Keratinocyte (primary cell): ENCODE measurements at regions not wholly inside any gene's neighbourhood (a gene's known extent, or its start where the extent isn't known, plus 50 kb on each side); places are given as distances from the start of the nearest gene placed in this dataset.

Experiments used
- CTCF ChIP-seq, 3 experiments: IDR thresholded peaks in 1 of 3; conservative IDR thresholded peaks in 1 of 3; optimal IDR thresholded peaks in 1 of 3; 2 replicates in 2 of 3; 3 replicates in 1 of 3; pipeline versions ENCODE3 to v1.5.1; 2011; ENCODE audit warnings: low read length in 3 of 3, mild to moderate bottlenecking in 3 of 3, moderate library complexity in 2 of 3, control low read depth in 1 of 3, inconsistent platforms in 1 of 3; ENCODE audit not compliant: insufficient read depth in 2 of 3; ENCODE audit errors: extremely low read depth in 1 of 3
- EZH2 ChIP-seq: IDR thresholded peaks from one replicate; pipeline ENCODE4 v1.6.1; 2012; ENCODE audit warnings: inconsistent platforms, mild to moderate bottlenecking, low read length, moderate library complexity

- TF ChIP-seq CTCF (optimal IDR thresholded peaks at IDR 0.05 in 1 of 3, IDR thresholded peaks at IDR 0.05 in 1 of 3, conservative IDR thresholded peaks at IDR 0.05 in 1 of 3; ENCODE audit: extremely low read depth in 1 of 3, insufficient read depth in 2 of 3, low read length in 3 of 3) = no peak
- no peak for TF ChIP-seq EZH2
Measured at GRCh38 chr5:61918611-61919010, 387.4 kb upstream of the KIF2A start.
